ENCODE measurements at regions not wholly inside any gene's neighbourhood (a gene's known extent, or its start where the extent isn't known, plus 50 kb on each side); places are given as distances from the start of the nearest gene placed in this dataset.
"Not testable (repeated sequence)": the region's sequence is repeated elsewhere in the genome, so short reads cannot be mapped to it uniquely, and the experiment has no call there.

DNA sequence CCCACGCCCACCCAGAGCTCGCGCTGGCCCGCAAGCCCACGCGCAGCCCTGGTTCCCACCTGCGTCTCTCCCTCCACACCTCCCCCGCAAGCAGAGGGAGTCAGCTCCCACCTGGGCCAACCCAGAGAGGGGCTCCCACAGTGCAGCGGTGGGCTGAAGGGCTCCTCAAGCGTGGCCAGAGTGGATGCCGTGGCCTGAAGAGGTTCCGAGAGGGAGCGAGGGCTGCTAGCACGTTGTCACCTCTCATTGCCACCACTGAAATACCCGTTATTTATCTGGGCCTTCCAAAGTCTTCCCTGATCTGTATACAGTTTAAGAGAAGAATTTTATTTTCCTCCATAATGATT, 88.3 kb upstream of the MYLIP start:
- no peak for DNase-seq (ENCODE audit: low read depth in 1 of 2, low spot score in 1 of 2)

DNA sequence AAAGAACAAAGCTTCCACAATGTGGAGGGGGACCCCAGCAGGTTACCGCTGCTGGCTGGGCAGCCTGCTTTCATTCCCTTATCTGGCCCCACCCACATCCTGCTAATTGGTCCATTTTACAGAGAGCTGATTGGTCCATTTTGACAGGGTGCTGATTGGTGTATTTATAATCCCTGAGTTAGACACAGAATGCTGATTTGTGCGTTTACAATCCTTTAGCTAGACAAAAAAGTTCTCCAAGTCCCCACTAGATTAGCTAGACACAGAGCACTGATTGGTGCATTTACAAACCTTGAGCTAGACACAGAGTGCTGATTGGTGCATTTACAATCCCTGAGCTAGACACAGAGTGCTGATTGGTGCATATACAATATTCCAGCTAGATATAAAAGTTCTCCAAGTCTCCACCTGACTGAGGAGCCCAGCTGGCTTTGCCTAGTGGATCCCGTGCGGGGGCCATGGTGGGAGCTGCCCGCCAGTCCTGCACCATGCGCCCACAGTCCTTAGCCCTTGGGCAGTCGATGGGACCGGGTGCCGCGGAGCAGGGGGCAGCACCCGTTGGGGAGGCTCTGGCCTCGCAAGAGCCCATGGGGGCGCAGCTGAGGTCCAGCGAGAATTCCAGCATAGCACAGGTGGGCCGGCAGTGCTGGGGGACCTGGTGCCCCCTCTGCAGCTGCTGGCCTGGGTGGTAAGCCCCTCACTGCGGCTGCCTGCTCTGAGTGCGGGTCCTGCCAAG, 88.8 kb upstream of the MYLIP start:
- DNase-seq (ENCODE audit: low read depth in 1 of 2, low spot score in 1 of 2) = not testable (repeated sequence)

DNA sequence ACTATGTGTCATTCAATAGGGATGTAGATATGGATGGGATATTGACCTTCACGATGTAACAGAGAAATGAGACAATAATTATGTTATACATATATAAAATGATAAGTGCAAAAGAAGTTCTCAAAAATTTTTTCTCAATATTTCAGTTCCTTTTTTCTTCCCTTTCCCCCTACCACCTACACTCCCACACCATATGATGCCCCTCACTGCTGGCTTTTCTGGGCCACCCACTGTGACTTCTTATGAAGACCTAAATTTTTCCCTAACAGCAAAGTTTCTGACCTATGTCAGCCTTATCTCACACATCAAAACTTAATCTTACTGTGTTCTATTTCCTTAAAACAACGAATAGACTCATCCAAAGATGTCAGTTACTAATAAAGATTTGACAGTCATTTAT, 89.9 kb upstream of the MYLIP start:
- no peak for DNase-seq (ENCODE audit: low read depth in 1 of 2, low spot score in 1 of 2)

DNA sequence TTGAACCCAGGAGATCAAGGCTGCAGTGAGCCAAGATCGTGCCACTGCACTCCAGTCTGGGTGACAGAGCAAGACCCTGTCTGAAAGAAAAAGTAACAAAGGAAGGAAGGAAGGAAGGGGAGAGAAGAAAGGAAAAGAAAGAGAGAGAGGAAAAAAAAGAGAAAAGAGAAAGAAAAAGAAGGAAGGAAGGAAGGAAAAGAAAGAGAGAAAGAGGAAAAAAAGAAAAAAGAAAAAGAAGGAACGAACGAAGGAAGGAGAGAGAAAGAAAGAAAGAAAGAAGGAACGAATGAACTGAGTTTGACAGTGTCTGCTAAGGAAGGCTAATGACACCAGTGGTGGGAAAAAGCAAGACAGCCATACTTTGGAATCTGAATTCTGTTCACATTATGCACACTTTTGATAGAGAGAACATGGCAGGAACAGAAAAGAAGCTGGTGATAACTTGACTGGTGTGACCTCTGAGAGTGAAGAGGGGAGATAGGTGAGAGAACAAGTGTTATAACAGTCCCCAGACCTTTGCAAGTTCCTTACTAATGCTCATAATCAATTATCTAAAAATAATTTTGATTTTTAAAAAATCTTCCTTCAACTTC, 93.3 kb upstream of the MYLIP start:
- DNase-seq (ENCODE audit: low read depth in 1 of 2, low spot score in 1 of 2) = no peak

DNA sequence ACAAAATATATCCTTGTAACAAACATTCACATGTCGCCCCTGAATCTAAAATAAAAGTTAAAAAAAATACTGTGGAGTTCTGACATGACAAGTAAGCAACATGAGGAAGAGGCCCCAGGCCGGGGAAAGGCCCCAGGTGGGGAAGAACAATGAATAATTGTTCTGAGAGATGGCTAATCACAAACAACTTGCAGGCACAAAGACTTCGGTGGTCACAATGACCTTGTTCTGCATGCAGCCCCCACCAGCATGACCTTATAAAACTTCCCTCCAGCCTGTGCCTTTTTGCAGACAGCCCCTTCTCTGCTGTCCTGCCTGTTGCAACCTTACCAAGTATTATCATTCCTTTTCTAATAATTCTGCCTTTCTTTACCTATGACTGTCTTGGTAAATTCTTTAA, 95.7 kb upstream of the MYLIP start:
- DNase-seq (ENCODE audit: low read depth in 1 of 2, low spot score in 1 of 2) = no peak

DNA sequence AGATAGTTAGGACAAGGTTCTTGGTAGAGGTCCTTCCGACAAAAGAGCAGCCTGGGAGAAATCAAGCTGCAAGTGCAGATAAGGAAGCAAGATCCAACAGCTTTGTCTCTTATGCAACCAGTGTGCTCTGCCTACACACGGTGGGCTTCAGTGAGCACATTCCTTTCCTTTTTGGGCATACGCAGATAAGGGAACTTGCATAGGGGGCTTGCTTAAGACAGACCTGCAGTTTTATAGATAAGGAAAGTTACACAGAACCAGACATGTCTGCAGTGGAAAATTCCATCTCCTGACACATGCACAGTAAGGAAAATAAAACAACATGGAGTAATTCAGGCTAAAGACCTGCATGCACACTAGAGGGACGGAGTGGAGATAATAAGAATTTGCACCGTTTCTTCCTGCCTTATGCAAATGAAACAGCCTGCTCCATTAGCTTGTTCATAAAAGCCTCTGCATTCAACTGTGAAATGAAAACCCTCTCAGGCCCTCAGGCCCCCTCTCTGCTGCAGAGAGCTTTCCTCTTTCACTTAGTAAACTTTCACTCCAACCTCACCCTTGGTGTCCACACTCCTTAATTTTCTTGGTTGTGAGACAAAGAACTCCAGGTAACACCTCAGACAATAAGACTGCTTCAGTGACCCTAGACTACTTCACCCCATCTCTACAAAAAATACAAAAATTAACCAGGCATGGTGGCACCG, 97.5 kb upstream of the MYLIP start:
- no peak for DNase-seq (ENCODE audit: low read depth in 1 of 2, low spot score in 1 of 2)

DNA sequence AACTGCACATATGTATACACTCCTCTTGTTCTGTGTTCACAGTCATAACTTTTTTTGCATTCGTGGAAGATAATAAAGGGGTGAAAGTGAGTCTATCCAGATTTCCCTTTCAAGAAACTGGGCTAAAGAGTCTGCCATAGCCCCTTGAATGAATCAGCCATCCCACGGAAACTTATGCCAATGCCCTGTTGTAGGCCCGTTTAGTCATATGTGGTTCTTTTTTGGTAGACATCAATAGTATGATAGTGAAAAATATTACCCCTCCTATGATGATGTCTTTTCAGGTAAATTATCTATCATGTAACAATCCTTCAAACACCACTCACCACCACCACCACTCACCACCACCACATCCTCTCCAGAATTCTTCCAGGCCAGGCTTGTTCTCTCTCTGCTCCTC, 99.9 kb upstream of the MYLIP start:
- no peak for DNase-seq (ENCODE audit: low read depth in 1 of 2, low spot score in 1 of 2)

DNA sequence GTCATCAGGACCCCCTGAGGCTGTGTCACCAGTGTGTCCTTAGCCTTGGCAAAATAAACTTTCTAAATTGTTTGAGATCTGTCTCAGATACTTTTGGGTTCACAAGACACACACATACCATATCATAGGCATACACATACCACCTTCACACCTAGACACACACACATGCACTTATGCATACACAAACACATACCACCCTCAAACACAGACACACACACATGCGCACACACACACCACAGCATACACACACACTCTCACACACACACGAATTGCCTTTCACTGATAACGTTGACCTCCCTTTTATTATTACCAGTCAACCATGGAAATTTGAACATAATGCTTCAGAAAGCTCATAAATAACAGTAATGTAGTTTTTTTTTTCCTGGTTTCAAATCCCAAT, 108.6 kb upstream of the MYLIP start:
- no peak for DNase-seq (ENCODE audit: low read depth in 1 of 2, low spot score in 1 of 2)

DNA sequence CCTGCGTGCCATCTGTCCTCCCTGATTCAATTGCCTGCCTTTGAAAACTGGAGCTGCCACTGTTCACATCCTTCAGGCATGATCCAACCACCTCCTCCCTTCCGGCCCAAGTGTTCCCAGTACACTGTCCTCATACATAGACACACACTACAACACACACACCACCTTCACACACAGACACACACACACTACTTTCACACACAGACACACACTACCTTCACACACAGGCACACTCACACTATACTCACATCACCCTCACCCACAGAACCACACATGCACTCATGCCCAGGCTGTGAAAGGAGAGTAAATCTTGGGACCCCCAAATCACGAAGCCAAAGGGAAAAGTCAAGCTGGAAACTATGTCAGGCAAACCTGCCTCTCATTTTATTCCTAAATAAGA, 109.4 kb upstream of the MYLIP start:
- DNase-seq (ENCODE audit: low read depth in 1 of 2, low spot score in 1 of 2) = no peak

DNA sequence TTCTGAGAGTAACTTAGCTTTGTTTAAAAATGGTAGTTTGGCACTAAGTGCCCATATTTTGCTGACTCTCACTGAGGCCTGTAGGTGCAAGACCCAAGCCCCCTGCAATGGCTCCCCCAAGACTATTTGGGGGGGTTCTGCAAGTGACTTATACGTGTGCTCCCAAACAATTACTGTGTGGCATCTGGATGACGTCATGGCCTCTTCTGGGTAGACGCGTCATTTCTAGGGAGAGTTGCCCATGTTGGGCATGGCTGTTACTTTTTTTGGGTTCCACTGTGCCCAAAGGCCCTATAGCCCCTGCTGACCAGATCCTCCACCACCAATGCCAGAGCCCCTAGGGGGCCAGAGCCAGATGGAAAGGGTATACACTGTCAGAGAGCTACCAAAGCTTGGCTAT, 110.3 kb upstream of the MYLIP start:
- DNase-seq (ENCODE audit: low read depth in 1 of 2, low spot score in 1 of 2) = no peak

DNA sequence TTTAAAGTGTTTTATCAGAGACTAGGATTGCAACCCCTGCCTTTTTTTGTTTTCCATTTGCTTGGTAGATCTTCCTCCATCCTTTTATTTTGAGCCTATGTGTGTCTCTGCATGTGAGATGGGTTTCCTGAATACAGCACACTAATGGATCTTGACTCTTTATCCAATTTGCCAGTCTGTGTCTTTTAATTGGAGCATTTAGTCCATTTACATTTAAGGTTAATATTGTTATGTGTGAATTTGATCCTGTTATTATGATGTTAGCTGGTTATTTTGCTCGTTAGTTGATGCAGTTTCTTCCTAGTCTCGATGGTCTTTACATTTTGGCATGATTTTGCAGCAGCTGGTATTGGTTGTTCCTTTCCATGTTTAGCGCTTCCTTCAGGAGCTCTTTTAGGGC, 114.6 kb upstream of the MYLIP start:
- not testable (repeated sequence) for DNase-seq (ENCODE audit: low read depth in 1 of 2, low spot score in 1 of 2)

DNA sequence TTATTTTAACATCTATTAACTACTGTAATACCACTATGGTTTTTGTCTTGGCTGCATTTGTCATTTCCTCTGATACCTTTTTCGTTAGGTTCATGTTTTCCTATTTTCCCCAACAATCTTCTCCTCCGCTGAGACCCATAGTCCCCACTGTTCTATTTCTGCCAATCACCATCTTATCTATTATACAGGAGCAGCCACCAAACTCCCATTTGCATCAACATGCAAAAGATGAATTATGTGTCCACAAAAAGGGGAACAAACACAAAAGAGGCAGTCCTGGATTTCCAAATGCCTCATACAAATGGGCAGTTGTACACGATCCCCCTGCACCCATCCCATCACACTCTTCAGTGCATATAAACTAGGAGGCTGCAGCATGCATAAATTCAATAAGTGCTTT, 121.7 kb upstream of the MYLIP start:
- DNase-seq (ENCODE audit: low read depth in 1 of 2, low spot score in 1 of 2) = no peak

DNA sequence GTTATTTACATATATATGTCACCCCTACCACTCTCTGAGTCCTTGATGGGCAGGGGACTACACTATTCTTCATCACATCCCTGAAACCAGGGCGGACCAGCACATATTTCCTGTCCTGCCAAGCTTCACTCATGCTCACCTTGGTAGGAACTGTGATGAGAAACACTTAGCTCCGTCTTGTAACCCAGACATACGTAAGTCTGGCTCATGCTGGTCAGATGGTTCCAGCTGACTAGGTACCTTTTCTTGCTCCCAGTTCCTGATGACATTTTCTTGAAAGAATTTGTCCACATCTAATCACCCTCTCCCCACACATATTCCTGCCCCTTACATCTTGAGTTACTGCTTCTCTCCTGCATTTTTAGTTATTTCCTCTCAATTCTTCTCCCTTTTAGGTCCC, 122.2 kb upstream of the MYLIP start:
- no peak for DNase-seq (ENCODE audit: low read depth in 1 of 2, low spot score in 1 of 2)

DNA sequence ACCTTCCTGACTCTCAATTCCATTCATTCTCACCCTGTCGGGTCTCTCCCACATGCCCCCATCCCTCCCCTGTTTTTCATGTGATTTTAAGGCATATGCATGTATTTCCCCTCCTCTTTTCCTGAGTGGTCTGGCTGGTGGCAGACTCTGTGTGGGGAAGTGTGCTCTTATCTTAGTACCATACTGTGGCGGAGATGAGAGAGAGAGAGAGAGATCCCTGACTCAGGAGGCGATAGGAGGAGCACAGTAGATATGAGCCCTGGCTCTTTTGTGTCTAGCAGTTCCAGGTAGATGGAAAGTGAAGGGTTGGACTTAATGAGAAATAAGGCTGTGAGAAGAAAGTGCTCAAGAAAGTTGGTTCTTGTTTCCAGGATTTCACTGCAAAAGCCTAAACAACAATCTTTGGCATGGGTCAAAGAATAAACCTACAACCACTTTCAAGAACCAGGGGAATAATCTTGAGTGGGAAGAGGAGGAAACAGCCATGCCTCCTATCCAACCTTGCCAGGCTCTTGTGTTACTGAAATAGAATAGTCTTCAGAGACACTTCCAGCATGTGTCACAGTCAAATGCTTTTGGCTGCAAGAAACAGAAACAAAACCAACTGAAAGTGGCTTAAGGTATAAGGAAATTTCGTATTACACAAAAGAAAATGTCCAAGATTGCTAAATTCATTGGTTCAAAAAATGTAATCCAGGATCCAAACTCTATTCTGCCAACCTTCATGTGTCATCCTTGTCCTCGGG, 123.8 kb upstream of the MYLIP start:
- no peak for DNase-seq (ENCODE audit: low read depth in 1 of 2, low spot score in 1 of 2)

DNA sequence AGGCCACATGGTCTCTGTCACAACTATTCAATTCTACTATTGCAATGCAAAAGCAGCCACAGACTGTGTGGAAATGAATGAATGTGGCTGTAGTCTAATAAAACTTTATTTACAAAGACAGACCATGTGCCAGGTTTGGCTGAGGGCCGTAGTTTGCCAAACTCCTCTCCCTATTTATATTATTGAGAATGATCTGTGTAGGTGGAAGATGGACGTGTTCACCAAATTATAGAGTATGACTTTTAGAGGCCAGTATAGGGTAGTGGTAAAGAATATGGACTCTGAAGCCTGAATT, 125.7 kb upstream of the MYLIP start:
- no peak for DNase-seq (ENCODE audit: low read depth in 1 of 2, low spot score in 1 of 2)

DNA sequence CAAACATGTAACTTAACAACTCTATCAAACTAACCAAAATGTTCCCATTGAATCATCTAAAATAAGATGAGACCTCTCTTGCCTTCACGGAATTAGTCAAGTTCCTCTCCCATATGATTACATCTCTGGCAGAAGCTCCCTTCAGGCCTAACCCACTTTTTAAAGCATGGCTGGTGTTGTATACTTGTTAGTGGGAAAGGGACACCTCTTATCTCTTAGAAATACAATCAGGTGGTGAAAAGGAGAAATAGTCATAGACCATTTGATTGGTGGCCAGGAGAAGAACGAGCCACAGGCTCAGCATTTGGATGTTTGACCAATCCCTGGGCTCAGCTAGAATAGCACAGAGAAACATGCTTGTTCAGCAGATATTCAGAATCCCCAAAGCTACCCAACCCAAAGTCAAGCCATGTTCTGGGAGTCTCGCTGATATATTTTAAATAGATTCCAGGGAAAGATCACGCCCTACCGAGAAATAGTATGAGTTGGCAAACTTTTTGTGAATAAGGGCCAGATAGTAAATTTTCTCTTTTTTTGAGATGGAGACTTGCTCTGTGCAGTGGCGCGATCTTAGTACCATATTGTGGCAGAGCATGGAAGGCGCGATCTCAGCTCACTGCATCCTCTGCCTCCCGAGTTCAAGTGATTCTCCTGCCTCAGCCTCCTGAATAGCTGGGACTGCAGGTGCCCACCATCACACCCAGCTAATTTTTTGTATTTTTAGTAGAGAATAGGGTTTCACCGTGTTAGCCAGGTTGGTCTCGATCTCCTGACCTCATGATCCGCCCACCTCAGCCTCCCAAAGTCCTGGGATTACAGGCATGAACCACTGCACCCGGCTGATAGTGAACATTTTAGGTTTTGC, 126.3 kb upstream of the MYLIP start:
- no peak for DNase-seq (ENCODE audit: low read depth in 1 of 2, low spot score in 1 of 2)

DNA sequence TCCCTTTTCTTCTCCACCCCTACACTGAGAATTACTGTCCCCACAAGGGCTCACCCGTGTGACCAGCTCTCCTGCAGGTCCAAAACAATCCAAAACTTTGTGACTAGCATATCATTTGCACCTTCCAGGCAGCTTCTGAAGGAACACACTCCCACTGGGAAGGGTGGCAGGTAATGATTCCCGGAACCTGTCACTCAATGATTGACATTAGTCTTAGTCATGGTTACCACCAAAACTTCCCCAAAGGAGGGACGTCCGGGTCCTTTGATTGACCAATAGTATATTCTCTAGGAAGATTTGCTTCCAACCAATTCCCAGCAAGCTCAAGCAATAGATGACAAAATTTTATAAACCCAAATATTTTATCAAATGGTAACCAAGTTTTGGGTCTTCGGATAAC, 127.7 kb upstream of the MYLIP start:
- DNase-seq (ENCODE audit: low read depth in 1 of 2, low spot score in 1 of 2) = no peak

DNA sequence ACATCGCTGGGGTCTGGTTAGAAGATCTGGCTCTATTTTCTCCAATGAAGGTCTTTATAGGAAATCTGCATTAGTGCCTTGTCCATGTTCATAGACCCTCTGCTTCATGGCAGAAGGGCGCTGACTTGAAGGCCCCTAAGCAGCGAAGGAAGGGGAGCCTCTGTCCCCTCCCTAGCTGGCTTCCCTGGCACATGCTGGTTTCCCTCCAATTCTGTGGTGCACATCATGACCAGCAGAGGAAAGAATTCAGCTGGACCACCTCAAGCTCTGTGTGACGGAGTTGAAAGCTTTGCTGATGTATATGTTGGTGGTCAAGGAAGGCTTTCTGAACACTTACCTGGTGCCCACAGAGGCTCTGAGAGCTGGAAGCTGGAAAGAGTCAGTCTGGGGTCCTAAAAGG, 129.7 kb upstream of the MYLIP start:
- DNase-seq (ENCODE audit: low read depth in 1 of 2, low spot score in 1 of 2) = no peak

DNA sequence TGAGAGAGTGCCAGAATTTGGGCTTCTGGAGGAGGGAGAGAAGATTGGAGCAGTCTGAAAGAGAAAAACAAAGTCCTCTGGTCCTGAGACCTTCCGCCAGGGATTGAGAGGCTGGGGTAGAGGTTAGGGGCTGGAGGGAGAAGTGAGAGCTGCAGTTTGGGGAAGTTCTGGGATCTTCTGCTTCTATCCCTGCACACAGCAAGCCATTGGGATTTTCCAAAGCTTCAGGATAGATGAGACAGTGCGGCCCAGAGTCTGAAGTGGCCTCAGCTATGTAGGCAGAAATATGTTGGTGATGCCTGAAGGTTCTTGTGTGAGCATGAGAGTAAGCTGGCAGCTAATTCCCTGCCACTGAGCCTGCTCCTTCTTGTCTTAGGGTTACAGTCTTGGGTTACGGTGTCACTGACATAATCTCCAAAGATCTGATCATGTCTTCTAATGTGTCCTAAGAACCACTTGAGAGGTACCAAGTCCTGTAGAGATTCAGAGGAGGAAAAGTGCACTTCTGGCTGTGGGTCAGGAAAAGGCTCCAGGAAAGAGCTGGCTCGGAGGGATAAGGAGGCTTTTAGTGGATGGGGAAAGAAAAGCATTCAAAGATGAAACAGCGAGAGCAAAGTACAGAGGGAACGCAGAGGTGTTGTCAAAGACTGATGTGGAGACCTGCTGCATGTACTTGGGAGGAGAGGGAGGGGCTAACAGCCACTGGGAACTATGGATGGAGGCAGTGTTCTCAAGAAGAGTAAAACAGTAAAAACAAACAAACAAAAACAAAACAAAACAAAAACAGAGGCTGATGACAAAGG, 131.1 kb upstream of the MYLIP start:
- no peak for DNase-seq (ENCODE audit: low read depth in 1 of 2, low spot score in 1 of 2)

DNA sequence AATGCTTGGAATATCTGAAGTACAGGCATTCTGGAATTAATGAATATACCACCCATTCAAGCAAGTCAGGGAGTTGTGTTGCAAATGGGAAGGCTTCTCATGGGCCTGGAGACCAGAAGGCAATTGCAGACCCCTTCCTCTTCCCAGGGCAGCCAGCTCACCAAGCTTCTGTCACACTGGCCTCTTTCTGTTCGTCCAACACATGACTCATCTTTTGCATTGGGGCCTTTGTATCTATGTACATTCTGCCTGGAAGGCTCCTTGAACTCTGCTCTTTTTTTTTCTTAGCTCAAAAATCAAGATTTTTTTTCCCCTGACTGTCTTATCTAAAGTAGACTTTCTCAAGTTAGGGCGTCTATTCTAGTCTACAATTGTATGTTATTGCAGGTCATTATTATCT, 132.9 kb upstream of the MYLIP start:
- DNase-seq (ENCODE audit: low read depth in 1 of 2, low spot score in 1 of 2) = no peak

DNA sequence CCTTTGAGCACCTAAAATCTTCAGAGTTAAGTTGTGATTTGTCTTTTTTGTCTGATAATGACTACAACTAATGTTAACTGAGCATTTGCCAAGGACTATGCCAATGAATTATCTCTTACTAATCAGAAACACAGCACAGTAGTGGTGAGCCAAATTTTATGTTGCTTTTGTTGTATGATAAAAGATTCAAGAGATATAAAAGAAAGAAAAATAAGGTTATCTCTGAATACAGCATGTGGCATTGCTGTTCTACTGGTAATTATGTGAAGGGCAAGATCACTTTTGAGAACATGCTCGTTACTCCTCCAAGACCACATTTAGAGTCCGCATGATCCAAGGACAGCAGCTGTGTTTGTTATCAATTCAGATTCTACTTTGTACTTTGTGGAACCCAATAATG, 133.4 kb upstream of the MYLIP start:
- DNase-seq (ENCODE audit: low read depth in 1 of 2, low spot score in 1 of 2) = no peak

Measured in activated CD4-positive, alpha-beta T cell treated with anti-CD3 and anti-CD28 coated beads, Interleukin-2, amount 50 U/mL, for 24 hours (primary cell).